ENCODE measurements at regions not wholly inside any gene's neighbourhood (a gene's known extent, or its start where the extent isn't known, plus 50 kb on each side); places are given as distances from the start of the nearest gene placed in this dataset.

DNA sequence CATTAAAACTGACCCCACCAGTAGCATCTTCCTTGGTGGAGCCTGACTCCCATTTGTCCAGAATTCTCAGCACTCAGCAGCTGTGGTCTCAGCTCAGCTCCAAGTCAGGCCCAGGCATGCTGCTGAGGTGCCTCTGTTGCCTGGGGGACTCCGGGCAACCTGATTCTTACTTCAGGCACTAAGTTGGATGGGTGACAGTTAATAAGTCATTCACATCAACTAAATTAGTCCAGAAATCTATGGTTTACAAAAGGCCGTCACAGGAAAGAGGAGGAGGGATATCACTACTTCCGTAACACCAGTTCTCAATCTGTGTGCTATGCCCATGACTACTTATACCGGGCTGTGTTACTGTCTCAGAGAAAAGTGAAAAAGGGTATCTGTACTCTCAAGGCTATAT, 310.2 kb downstream of the SATB1 start:
- Histone ChIP-seq H3K27ac (no peak overlapping the region), H3K4me3 (ENCODE audit: low read depth, low read length) (no peak overlapping the region), H3K27me3 (replicated peaks) (no peaks in the 10 kb centered on the region), H3K36me3 (replicated peaks) (no peaks in the 10 kb centered on the region)
- no peak for DNase-seq
- in situ Hi-C loops (cut with HindIII; ENCODE audit: low pct_ligation_motif_present, low sequenced_read_pairs), result no loop called here
- no peak for TF ChIP-seq CTCF (IDR thresholded peaks at IDR 0.05; ENCODE audit: low read depth, low read length, missing control alignments)

DNA sequence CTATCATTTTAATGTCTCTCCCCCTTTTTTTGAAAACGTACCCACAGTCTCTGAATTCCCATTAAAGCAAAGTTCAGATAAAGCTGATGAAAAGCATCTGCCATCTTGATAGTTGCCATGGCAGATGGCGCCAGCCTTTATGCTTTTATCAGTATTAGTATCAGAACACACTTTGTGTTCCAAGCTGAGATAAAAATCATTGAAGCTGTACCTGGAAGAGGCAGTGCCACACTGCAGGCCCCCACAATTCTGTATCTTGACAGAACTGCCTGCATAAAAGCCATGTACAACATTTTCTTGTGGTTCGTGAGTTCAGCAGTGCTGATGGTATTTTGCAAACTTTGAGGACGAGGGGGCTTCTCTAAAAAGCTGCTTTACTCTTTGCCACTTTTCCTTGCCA, 311.7 kb downstream of the SATB1 start:
- H3K27ac ChIP-seq, result no peak overlapping the region
- H3K36me3 ChIP-seq (replicated peaks), result no peaks in the 10 kb centered on the region
- no peak overlapping the region for H3K4me3 ChIP-seq (ENCODE audit: low read depth, low read length)
- in situ Hi-C loops (cut with HindIII; ENCODE audit: low pct_ligation_motif_present, low sequenced_read_pairs), result no loop called here
- TF ChIP-seq CTCF (IDR thresholded peaks at IDR 0.05; ENCODE audit: low read depth, low read length, missing control alignments), result no peak
- DNase-seq, result no peak
- no peaks in the 10 kb centered on the region for H3K27me3 ChIP-seq (replicated peaks)

GRCh38 chr3:18112674-18113375, 312.3 kb downstream of the SATB1 start:
- Histone ChIP-seq H3K36me3 (replicated peaks) (no peaks in the 10 kb centered on the region), H3K27me3 (replicated peaks) (no peaks in the 10 kb centered on the region), H3K4me3 (ENCODE audit: low read depth, low read length) (no peak overlapping the region), H3K27ac (no peak overlapping the region)
- no peak for DNase-seq
- no peak for TF ChIP-seq CTCF (IDR thresholded peaks at IDR 0.05; ENCODE audit: low read depth, low read length, missing control alignments)
- in situ Hi-C loops (cut with HindIII; ENCODE audit: low pct_ligation_motif_present, low sequenced_read_pairs), result no loop called here

- H3K36me3 ChIP-seq (replicated peaks), result no peaks in the 10 kb centered on the region
- no peak overlapping the region for H3K27ac ChIP-seq
- TF ChIP-seq CTCF (IDR thresholded peaks at IDR 0.05; ENCODE audit: low read depth, low read length, missing control alignments), result no peak
- in situ Hi-C loops (cut with HindIII; ENCODE audit: low pct_ligation_motif_present, low sequenced_read_pairs), result no loop called here
- no peaks in the 10 kb centered on the region for H3K27me3 ChIP-seq (replicated peaks)
- H3K4me3 ChIP-seq (ENCODE audit: low read depth, low read length), result no peak overlapping the region
- no peak for DNase-seq
Observed at GRCh38 chr3:18111796-18112232, 313.3 kb downstream of the SATB1 start.

- Histone ChIP-seq H3K27me3 (replicated peaks) (no peaks in the 10 kb centered on the region), H3K4me3 (ENCODE audit: low read depth, low read length) (no peak overlapping the region), H3K36me3 (replicated peaks) (no peaks in the 10 kb centered on the region), H3K27ac (no peak overlapping the region)
- in situ Hi-C loops (cut with HindIII; ENCODE audit: low pct_ligation_motif_present, low sequenced_read_pairs), result no loop called here
- DNase-seq, result no peak
- no peak for TF ChIP-seq CTCF (IDR thresholded peaks at IDR 0.05; ENCODE audit: low read depth, low read length, missing control alignments)
Observed at GRCh38 chr3:18103591-18103990, 321.5 kb downstream of the SATB1 start.

DNA sequence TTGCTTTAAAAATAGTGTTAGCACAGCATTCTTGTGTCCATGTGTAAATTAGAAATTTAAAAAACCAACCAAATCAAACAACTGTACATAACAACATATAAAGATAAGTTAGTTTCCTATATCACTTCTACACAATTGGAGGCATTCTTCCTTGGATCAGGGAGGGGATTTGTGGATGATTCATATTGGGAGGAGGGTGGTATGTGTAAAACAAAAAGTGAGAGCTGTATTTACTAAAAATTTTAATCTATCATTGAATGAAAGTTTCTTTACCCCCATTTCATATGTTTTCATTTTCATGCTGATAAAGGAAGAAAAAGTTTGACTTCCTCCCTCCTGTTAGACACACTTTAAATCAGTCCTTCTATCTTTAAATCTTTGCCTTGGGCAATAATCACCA, 325.0 kb downstream of the SATB1 start:
- H3K27ac ChIP-seq, result no peak overlapping the region
- no peak for TF ChIP-seq CTCF (IDR thresholded peaks at IDR 0.05; ENCODE audit: low read depth, low read length, missing control alignments)
- no peak overlapping the region for H3K4me3 ChIP-seq (ENCODE audit: low read depth, low read length)
- H3K27me3 ChIP-seq (replicated peaks), result no peaks in the 10 kb centered on the region
- in situ Hi-C loops (cut with HindIII; ENCODE audit: low pct_ligation_motif_present, low sequenced_read_pairs), result no loop called here
- H3K36me3 ChIP-seq (replicated peaks), result no peaks in the 10 kb centered on the region
- DNase-seq, result no peak

Data from brain microvascular endothelial cell (primary cell).